Testis (tissue), 2 donors: ENCODE measurements at regions not wholly inside any gene's neighbourhood (a gene's known extent, or its start where the extent isn't known, plus 50 kb on each side); places are given as distances from the start of the nearest gene placed in this dataset.

ENCODE experiments used
- DNase-seq: peaks from one replicate; pipeline ENCODE4 v3.0.0-alpha.2; 2019
- H3K27ac ChIP-seq, 2 donors: fragments of 200-600 bp; sonication (generic); one replicate each; pipeline ENCODE4 v1.5.1; 2019
- H3K27me3 ChIP-seq: fragments of 200-600 bp; sonication (generic); one replicate; pipeline ENCODE4 v1.5.1; 2019
- H3K36me3 ChIP-seq: fragments of 200-600 bp; sonication (generic); one replicate; pipeline ENCODE4 v1.5.1; 2017; ENCODE audit warnings: low read depth; ENCODE audit errors: missing control alignments
- H3K4me1 ChIP-seq: fragments of 200-600 bp; sonication (generic); one replicate; pipeline ENCODE4 v1.5.1; 2019
- H3K4me3 ChIP-seq, 2 donors: fragments of 200-600 bp; sonication (generic); one replicate each; pipeline ENCODE4 v1.5.1; 2017 to 2019
- H3K9me3 ChIP-seq: fragments of 200-600 bp; sonication (generic); one replicate; pipeline ENCODE4 v1.5.1; 2017
- CTCF ChIP-seq, 3 experiments: fragments of 450-650 bp in 2 of 3; fragments of 200-600 bp in 1 of 3; sonication (generic) in 1 of 3; IDR thresholded peaks; one replicate each; pipeline ENCODE4 v1.5.1; 2016 to 2019; ENCODE audit warnings: antibody characterized with exemption in 3 of 3, mild to moderate bottlenecking in 2 of 3, moderate library complexity in 1 of 3
- POLR2A ChIP-seq: fragments of 450-650 bp; IDR thresholded peaks from one replicate; pipeline ENCODE4 v1.6.1; 2017; ENCODE audit warnings: antibody characterized with exemption, mild to moderate bottlenecking, moderate library complexity
- WGBS, 2 donors: methylation state at CpG; one replicate each; pipeline ENCODE4 v1.1.5; 2018; 5-methylcytosine and 5-hydroxymethylcytosine counted together
- intact Hi-C: fragments of 100-400 bp; cut with DNase I; formaldehyde crosslinking; loops from one replicate; pipeline ENCODE4 v1.15.1; 2023; ENCODE audit warnings: low total_unique reads

GRCh38 chr5:174911118-174911517 is 186.7 kb downstream of the MSX2 start:
- no peaks in the 10 kb centered on the region for H3K9me3 ChIP-seq
- no peak overlapping the region for H3K4me3 ChIP-seq

GRCh38 chr5:174910245-174910737 is 185.9 kb downstream of the MSX2 start:
- Histone ChIP-seq H3K36me3 (no peaks in the 10 kb centered on the region), H3K4me3 (peak overlapping the region; percentile 9 to 23), H3K9me3 (no peaks in the 10 kb centered on the region), H3K27me3 (no peaks in the 10 kb centered on the region), H3K27ac (no peak overlapping the region), H3K4me1 (no peaks in the 10 kb centered on the region)
- TF ChIP-seq CTCF (IDR thresholded peaks at IDR 0.05) (peak; percentile 34 to 85 (median 58)), POLR2A (no peak)
- peak; percentile 77 for DNase-seq
- WGBS, 2 donors: 2% methylated on average over 7 to 17 of the region's 17 CpGs
- intact Hi-C loops: no loop called here

More at GRCh38 chr5:174911118-174911517, 186.7 kb downstream of the MSX2 start:
- DNase-seq: no peak
- Histone ChIP-seq H3K4me1 (no peaks in the 10 kb centered on the region), H3K36me3 (no peaks in the 10 kb centered on the region), H3K27me3 (no peaks in the 10 kb centered on the region), H3K27ac (no peak overlapping the region)
- intact Hi-C loops: no loop called here
- 58 to 72% methylated on average over 9 of the region's 9 CpGs for WGBS, 2 donors
- TF ChIP-seq CTCF (IDR thresholded peaks at IDR 0.05): no peak
- TF ChIP-seq POLR2A: no peak

GRCh38 chr5:174903172-174903732 is 178.9 kb downstream of the MSX2 start:
- Histone ChIP-seq H3K9me3 (no peaks in the 10 kb centered on the region), H3K27ac (no peak overlapping the region), H3K4me3 (no peak overlapping the region), H3K36me3 (no peaks in the 10 kb centered on the region), H3K27me3 (no peaks in the 10 kb centered on the region), H3K4me1 (no peaks in the 10 kb centered on the region)
- 75 to 88% methylated on average over 1 of the region's 1 CpG for WGBS, 2 donors
- no peak for DNase-seq
- no peak for TF ChIP-seq CTCF (IDR thresholded peaks at IDR 0.05)
- intact Hi-C loops: no loop called here

- intact Hi-C loops: no loop called here
- H3K36me3 ChIP-seq: no peaks in the 10 kb centered on the region
- H3K4me3 ChIP-seq: no peak overlapping the region
- 89 to 97% methylated on average over 13 to 16 of the region's 19 CpGs for WGBS, 2 donors
- no peaks in the 10 kb centered on the region for H3K9me3 ChIP-seq
- no peak overlapping the region for H3K27ac ChIP-seq
- TF ChIP-seq CTCF (IDR thresholded peaks at IDR 0.05) (no peak), POLR2A (no peak)
- DNase-seq: no peak
- no peaks in the 10 kb centered on the region for H3K4me1 ChIP-seq
- no peaks in the 10 kb centered on the region for H3K27me3 ChIP-seq
Measured at GRCh38 chr5:174901336-174901735, 177.0 kb downstream of the MSX2 start.

- TF ChIP-seq POLR2A (no peak), CTCF (IDR thresholded peaks at IDR 0.05) (no peak)
- Histone ChIP-seq H3K27me3 (no peaks in the 10 kb centered on the region), H3K36me3 (no peaks in the 10 kb centered on the region), H3K4me1 (no peaks in the 10 kb centered on the region), H3K9me3 (no peaks in the 10 kb centered on the region), H3K27ac (no peak overlapping the region), H3K4me3 (no peak overlapping the region)
- intact Hi-C loops: no loop called here
- no peak for DNase-seq
- WGBS, 2 donors: 79 to 82% methylated on average over 7 of the region's 7 CpGs
Measured at GRCh38 chr5:174900240-174900865, 176.0 kb downstream of the MSX2 start.
